H9 (cell line): ENCODE measurements at regions not wholly inside any gene's neighbourhood (a gene's known extent, or its start where the extent isn't known, plus 50 kb on each side); places are given as distances from the start of the nearest gene placed in this dataset.

Experiments used
- DNase-seq: peaks from one replicate; pipeline ENCODE4 v3.0.0-alpha.2; 2017
- H2AFZ ChIP-seq: one replicate; pipeline ENCODE4 v1.6.1; 2013; ENCODE audit warnings: mild to moderate bottlenecking, low read length, control low read depth, moderate library complexity
- H2AK5ac ChIP-seq: 2 replicates; pipeline ENCODE4 v1.6.1; 2013; ENCODE audit warnings: low read length, control low read depth, mixed read lengths; ENCODE audit not compliant: insufficient read length
- H2BK120ac ChIP-seq: one replicate; pipeline ENCODE4 v1.6.1; 2013; ENCODE audit warnings: low read depth, mild to moderate bottlenecking, low read length, control low read depth, inconsistent platforms; ENCODE audit not compliant: poor library complexity, severe bottlenecking
- H2BK12ac ChIP-seq: 2 replicates; pipeline ENCODE4 v1.6.1; 2013; ENCODE audit warnings: low read length, control low read depth, mixed read lengths, low read depth; ENCODE audit not compliant: insufficient read length
- H2BK15ac ChIP-seq: 2 replicates; pipeline ENCODE4 v1.6.1; 2013; ENCODE audit warnings: low read depth, low read length, control low read depth
- H2BK20ac ChIP-seq: one replicate; pipeline ENCODE4 v1.6.1; 2013; ENCODE audit warnings: low read depth, mild to moderate bottlenecking, low read length, control low read depth, inconsistent platforms; ENCODE audit not compliant: poor library complexity, severe bottlenecking
- H2BK5ac ChIP-seq: 2 replicates; pipeline ENCODE4 v1.6.1; 2013; ENCODE audit warnings: low read length, control low read depth, mixed read lengths; ENCODE audit not compliant: insufficient read length
- H3K14ac ChIP-seq: 2 replicates; pipeline ENCODE4 v1.6.1; 2013; ENCODE audit warnings: low read length, control low read depth; ENCODE audit not compliant: insufficient read depth
- H3K18ac ChIP-seq: 2 replicates; pipeline ENCODE4 v1.6.1; 2013; ENCODE audit warnings: low read depth, mild to moderate bottlenecking, mixed read lengths, low read length, control low read depth; ENCODE audit not compliant: insufficient read length
- H3K23ac ChIP-seq: 2 replicates; pipeline ENCODE4 v1.6.1; 2013; ENCODE audit warnings: low read length, control low read depth, mixed read lengths, low read depth; ENCODE audit not compliant: insufficient read length
- H3K23me2 ChIP-seq: 2 replicates; pipeline ENCODE4 v1.6.1; 2013; ENCODE audit warnings: low read depth, mild to moderate bottlenecking, mixed read lengths, low read length, control low read depth; ENCODE audit not compliant: insufficient read length, poor library complexity, severe bottlenecking
- H3K27ac ChIP-seq: 2 replicates; pipeline ENCODE4 v1.5.1; 2013; ENCODE audit warnings: low read length, control low read depth, mixed read lengths, low read depth; ENCODE audit not compliant: insufficient read length
- H3K27me3 ChIP-seq: 2 replicates; pipeline ENCODE4 v1.6.1; 2013; ENCODE audit warnings: low read length, control low read depth, inconsistent platforms; ENCODE audit not compliant: insufficient read depth
- H3K4ac ChIP-seq: 2 replicates; pipeline ENCODE4 v1.6.1; 2013; ENCODE audit warnings: low read depth, mild to moderate bottlenecking, control low read depth, inconsistent platforms, low read length, moderate library complexity
- H3K4me1 ChIP-seq: 2 replicates; pipeline ENCODE4 v1.6.1; 2013; ENCODE audit warnings: low read length, control low read depth, inconsistent platforms; ENCODE audit not compliant: insufficient read depth
- H3K4me2 ChIP-seq: 2 replicates; pipeline ENCODE4 v1.6.1; 2013; ENCODE audit warnings: low read length, control low read depth, mixed read lengths; ENCODE audit not compliant: insufficient read length, insufficient read depth
- H3K56ac ChIP-seq: 2 replicates; pipeline ENCODE4 v1.6.1; 2013; ENCODE audit warnings: low read depth, mild to moderate bottlenecking, mixed read lengths, low read length, control low read depth; ENCODE audit not compliant: insufficient read length
- H3K79me1 ChIP-seq: 2 replicates; pipeline ENCODE4 v1.6.1; 2013; ENCODE audit warnings: low read depth, mild to moderate bottlenecking, moderate library complexity, low read length, control low read depth, inconsistent platforms; ENCODE audit not compliant: insufficient read depth, poor library complexity, severe bottlenecking
- H3K79me2 ChIP-seq: 2 replicates; pipeline ENCODE4 v1.6.1; 2013; ENCODE audit warnings: low read length, control low read depth, inconsistent platforms; ENCODE audit not compliant: insufficient read depth
- H3K9ac ChIP-seq: 2 replicates; pipeline ENCODE4 v1.6.1; 2013; ENCODE audit warnings: low read length, control low read depth, mixed read lengths; ENCODE audit not compliant: insufficient read length; ENCODE audit errors: extremely low read depth
- H3K9me3 ChIP-seq: one replicate; pipeline ENCODE4 v1.6.1; 2013; ENCODE audit warnings: low read depth, low read length, inconsistent platforms; ENCODE audit not compliant: control insufficient read depth
- H3T11ph ChIP-seq: one replicate; pipeline ENCODE4 v1.6.1; 2013; ENCODE audit warnings: mild to moderate bottlenecking, low read length, control low read depth, inconsistent platforms
- H4K20me1 ChIP-seq: one replicate; pipeline ENCODE4 v1.6.1; 2013; ENCODE audit not compliant: control insufficient read depth, insufficient read length, insufficient read depth
- H4K5ac ChIP-seq: 2 replicates; pipeline ENCODE4 v1.6.1; 2013; ENCODE audit warnings: low read depth, mild to moderate bottlenecking, mixed read lengths, low read length, control low read depth; ENCODE audit not compliant: insufficient read length
- H4K8ac ChIP-seq: replicated peaks from 2 replicates; pipeline ENCODE4 v1.6.1; 2013; ENCODE audit warnings: low read length, control low read depth, mixed read lengths, low read depth; ENCODE audit not compliant: insufficient read length
- H4K91ac ChIP-seq: 2 replicates; pipeline ENCODE4 v1.6.1; 2013; ENCODE audit warnings: low read depth, mild to moderate bottlenecking, moderate library complexity, mixed read lengths, low read length, control low read depth; ENCODE audit not compliant: insufficient read length
- H3K27ac Mint-ChIP-seq, 3 experiments: 2 replicates in 2 of 3; 3 replicates in 1 of 3; pipeline ENCODE4 v1.8.0; 2020 to 2021; ENCODE audit warnings: mixed read lengths in 3 of 3, mild to moderate bottlenecking in 1 of 3, moderate library complexity in 1 of 3
- H3K27me3 Mint-ChIP-seq: 2 replicates; pipeline ENCODE4 v1.8.0; 2021; ENCODE audit warnings: low read depth, mild to moderate bottlenecking, moderate library complexity, mixed read lengths
- H3K36me3 Mint-ChIP-seq, 3 experiments: 2 replicates in 2 of 3; 3 replicates in 1 of 3; pipeline ENCODE4 v1.8.0; 2020 to 2021; ENCODE audit warnings: low read depth in 3 of 3, mixed read lengths in 3 of 3; ENCODE audit not compliant: insufficient read depth in 1 of 3
- H3K4me1 Mint-ChIP-seq, 2 experiments: 2 replicates each; pipeline ENCODE4 v1.8.0; 2020; ENCODE audit warnings: mixed read lengths in 2 of 2
- H3K4me3 Mint-ChIP-seq, 2 experiments: 2 replicates in 1 of 2; 3 replicates in 1 of 2; pipeline ENCODE4 v1.8.0; 2020 to 2021; ENCODE audit warnings: mild to moderate bottlenecking in 2 of 2, mixed read lengths in 2 of 2, moderate library complexity in 1 of 2
- H3K9me3 Mint-ChIP-seq, 2 experiments: 2 replicates in 1 of 2; 3 replicates in 1 of 2; pipeline ENCODE4 v1.8.0; 2020; ENCODE audit warnings: mild to moderate bottlenecking in 2 of 2, mixed read lengths in 2 of 2, moderate library complexity in 1 of 2
- CTCF ChIP-seq: fragments of 200-600 bp; sonication (generic); conservative IDR thresholded peaks from 3 replicates; pipeline ENCODE4 v1.8.0; 2021; ENCODE audit warnings: antibody characterized with exemption, mild to moderate bottlenecking
- WGBS: extraction: QIAGEN DNeasy Blood & Tissue Kit; methylation state at CpG from one replicate; pipeline ENCODE4 v1.1.7; 2013; ENCODE audit warnings: missing lambda C conversion rate, low lambda C conversion rate, mixed read lengths; ENCODE audit not compliant: insufficient read length; ENCODE audit errors: extremely low coverage; 5-methylcytosine and 5-hydroxymethylcytosine counted together

DNA sequence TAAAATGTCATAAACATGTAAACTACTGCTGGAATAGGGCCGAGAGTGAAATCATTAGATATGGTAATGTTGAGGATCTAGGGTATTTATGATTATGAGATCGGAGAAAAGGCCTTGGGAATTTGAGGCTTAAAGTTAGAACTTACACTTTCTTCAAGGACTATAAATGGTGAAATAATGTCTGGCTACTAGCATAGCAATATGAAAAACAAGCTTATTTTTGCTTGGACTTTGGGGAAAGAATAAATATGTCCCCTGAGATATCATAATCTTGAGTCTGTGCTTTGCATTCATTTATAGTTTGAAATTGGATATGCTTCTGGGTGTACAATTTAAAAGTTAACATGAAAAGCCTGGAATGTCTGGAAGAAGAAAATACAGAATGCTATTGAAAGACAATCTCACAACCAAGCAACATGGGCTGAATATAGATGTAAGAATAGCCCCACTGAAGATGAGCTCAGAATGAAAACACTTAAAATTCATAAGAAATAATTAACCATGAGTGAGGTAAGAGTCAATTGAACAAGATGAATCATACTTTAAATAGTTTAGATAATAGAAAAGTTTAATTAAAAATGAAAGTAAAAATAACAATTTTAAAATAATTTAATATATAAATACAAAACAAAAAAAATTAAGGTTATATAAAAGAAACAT is 1555.4 kb upstream of the MIR17HG start:
- Histone ChIP-seq H3K9me3 (no peaks in the 10 kb centered on the region), H3K23ac (no peak overlapping the region), H3K79me1 (no peaks in the 10 kb centered on the region), H3K4me2 (no peak overlapping the region), H3K27ac (no peak overlapping the region), H2BK15ac (no peak overlapping the region), H4K5ac (no peak overlapping the region), H2BK5ac (no peak overlapping the region), H2BK20ac (no peak overlapping the region), H3K14ac (no peak overlapping the region), H4K91ac (no peak overlapping the region), H4K20me1 (no peaks in the 10 kb centered on the region), H3K9ac (no peak overlapping the region), H3K23me2 (no peaks in the 10 kb centered on the region), H3K56ac (no peak overlapping the region), H2BK12ac (no peak overlapping the region), H3K4ac (no peak overlapping the region), H2AFZ (no peak overlapping the region), H3K27me3 (no peaks in the 10 kb centered on the region), H3K18ac (no peak overlapping the region), H2AK5ac (no peak overlapping the region), H3K4me1 (no peaks in the 10 kb centered on the region), H2BK120ac (no peak overlapping the region), H4K8ac (no peak overlapping the region), H3K79me2 (no peaks in the 10 kb centered on the region), H3T11ph (no peak overlapping the region)
- no peak for DNase-seq
- WGBS, result no CpG with 5 or more reads among the region's 2 CpGs
- no peak for TF ChIP-seq CTCF
- Mint-ChIP-seq H3K27me3 (0 out of 2 replicates have a peak, but pooled peaks cover 1% of the 10 kb centered on the region), H3K4me1 (peaks cover 5 to 6% of the 10 kb centered on the region in 2 experiments; a peak in 2 of 4 replicates), H3K27ac (no peak overlapping the region), H3K36me3 (no peaks in the 10 kb centered on the region), H3K4me3 (no peak overlapping the region), H3K9me3 (0 out of 5 replicates have a peak, but pooled peaks cover 0 to 2% of the 10 kb centered on the region in 2 experiments)
